HG02759 (cell line): ENCODE measurements at regions not wholly inside any gene's neighbourhood (a gene's known extent, or its start where the extent isn't known, plus 50 kb on each side); places are given as distances from the start of the nearest gene placed in this dataset.
"Not testable (repeated sequence)": the region's sequence is repeated elsewhere in the genome, so short reads cannot be mapped to it uniquely, and the experiment has no call there.

ENCODE experiments used
- ATAC-seq: cut with Tn5 transposase; IDR thresholded peaks from one replicate; pipeline ENCODE4 v1.9.1; 2021; ENCODE audit warnings: mild to moderate bottlenecking, moderate library complexity; ENCODE audit not compliant: unreplicated experiment

DNA sequence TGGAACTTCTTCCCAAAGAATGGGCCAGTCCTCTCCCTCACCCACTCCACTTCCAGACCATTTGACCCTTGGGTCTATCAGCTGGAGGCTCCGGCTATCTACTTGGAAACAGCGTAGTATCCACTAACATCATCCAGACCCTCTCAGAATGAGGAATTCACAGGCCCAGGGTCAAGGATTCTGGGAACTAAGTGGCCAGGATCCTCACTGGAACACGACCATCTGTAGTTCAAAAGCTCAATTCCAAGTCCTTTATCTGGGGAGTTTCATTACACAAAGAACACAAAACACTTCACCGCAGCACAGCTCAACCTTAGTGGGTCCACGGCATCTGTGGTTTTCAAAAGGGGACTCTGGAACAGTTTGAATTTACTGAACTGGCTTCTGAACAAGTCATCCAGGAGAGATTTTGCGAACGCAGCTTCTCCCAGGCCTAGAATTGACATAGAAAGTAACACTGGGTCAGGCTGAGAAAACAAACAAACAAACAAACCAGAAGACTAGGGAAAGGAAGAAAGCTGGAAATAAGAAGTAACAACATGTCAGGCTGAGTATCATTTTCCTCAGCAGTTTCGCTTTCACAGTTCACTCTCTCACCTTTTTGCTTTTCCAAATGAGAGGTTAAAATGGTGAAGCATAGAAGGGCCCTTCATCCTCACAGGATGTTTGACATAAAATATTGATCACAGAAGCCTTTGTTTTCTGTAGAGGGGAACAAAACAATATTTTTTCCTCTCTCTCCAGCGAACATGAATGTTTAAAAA, 57.6 kb upstream of the USP6NL start:
- no peak for ATAC-seq

DNA sequence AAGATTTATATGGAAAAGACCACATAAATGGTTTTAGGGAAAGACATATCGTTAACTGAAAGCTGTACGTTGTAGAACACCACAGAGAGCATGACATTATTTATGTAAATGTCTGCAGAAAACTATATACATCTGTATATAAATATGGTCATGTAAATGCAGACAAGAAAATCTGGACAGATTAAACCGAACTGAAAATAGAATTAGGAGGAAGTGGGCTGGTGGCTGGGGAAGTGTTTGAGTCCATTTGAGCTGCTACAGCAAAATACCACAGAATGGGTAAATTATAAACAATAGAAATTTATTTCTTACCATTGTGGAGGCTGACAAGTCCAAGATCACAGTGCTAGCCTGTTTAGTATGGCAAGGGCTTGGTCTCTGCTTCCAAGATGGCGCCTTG, 56.3 kb upstream of the USP6NL start:
- no peak for ATAC-seq

DNA sequence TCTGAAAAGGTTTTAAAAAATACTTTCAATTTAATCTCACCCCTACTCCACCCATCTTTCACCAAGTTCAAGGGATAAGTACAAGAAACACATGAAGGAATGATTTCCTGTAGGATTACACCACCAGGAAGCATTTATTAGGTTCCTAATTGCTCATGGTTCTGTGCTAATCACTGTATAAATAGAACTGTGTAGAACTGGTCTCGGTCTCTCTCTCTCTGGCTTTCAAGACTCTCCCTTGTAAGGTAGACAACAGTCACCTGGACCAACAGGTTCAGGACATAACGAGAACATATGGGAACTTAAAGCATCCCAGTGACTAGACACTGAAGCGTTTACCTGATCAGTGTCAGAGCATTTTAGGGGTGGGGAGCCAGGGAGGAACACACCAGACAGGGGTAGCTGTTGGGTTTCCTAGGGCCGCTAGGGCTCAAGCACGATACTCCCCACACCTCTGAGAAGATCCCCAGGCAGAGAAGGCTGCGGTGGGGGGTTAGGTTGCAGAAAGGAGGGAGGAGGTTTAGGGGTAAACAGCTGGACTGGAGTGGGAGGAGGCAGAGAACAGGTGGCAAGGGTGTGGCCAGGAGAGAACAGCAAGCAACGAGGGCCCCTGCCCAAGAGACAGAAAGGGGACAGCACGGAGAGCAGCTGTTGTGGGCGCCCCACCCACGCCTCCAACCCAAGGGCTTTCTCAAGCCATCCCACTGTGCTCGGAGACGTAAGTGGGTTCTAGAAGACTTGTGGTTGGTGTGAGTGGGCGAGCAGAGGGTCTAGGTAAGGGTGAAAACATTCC, 52.5 kb upstream of the USP6NL start:
- peak; percentile 85 for ATAC-seq

DNA sequence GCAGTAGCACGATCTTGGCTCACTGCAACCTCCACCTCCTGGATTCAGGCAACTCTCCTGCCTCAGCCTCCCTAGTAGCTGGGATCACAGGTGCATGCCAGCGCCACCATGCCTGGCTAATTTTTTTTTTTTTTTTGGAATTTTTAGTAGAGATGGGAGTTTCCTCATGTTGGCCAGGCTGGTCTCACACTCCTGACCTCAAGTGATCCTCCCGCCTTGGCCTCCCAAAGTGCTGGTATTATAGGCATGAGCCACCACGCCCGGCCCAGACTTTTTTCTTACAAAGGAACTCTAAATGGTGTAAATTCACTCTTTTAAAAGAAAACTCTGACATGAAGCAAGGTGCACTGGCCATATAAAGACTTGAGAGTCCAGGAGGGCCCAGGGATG, 51.7 kb upstream of the USP6NL start:
- not testable (repeated sequence) for ATAC-seq

DNA sequence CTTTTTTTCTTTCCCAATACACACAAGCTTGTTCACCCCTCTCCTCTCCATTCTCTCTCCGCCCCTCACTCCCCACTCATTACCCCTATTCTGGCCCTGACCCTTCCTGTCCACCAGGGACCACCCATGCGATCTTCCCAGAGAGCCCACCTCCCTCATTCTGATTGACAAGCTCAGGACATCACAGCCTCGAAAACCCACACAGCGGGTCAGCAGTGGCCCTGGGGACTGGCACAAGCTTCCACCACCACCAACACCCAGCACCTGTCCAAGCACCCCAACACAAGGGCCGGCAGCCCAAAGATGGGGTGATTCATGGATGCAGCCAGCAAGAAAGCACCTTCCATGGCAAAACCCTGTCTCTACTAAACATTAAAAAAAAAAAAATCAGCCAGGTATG, 50.0 kb upstream of the USP6NL start:
- ATAC-seq = no peak
